GM12801 (cell line): ENCODE measurements at regions not wholly inside any gene's neighbourhood (a gene's known extent, or its start where the extent isn't known, plus 50 kb on each side); places are given as distances from the start of the nearest gene placed in this dataset.

Experiments
- TF ChIP-seq, protein P1 (sequence below): IDR thresholded peaks from one replicate; pipeline ENCODE4 v1.5.1; 2011; ENCODE audit warnings: control low read depth; ENCODE audit not compliant: insufficient read length; ENCODE audit errors: extremely low read depth

DNA sequence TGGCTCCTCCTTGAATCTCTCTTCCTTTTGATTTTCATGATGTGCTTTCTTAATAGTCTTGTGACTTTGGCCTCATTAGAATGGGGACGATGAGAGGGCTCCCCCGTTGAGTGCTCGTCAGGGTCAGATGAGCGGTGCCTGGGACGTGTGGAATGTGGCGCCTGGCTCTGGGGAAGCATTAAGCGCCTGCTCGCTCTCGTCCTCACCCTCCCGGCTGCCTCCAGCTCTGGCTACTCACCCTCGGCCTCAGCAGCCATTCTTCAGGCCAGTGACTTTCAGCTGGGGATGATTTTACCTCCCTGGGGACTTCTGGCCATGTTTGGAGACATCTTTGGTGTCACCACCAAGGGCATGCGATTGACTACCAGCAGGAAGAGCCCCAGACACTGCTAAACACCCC is 69.7 kb downstream of the RPS6KA4 start:
- TF ChIP-seq, protein P1, sequence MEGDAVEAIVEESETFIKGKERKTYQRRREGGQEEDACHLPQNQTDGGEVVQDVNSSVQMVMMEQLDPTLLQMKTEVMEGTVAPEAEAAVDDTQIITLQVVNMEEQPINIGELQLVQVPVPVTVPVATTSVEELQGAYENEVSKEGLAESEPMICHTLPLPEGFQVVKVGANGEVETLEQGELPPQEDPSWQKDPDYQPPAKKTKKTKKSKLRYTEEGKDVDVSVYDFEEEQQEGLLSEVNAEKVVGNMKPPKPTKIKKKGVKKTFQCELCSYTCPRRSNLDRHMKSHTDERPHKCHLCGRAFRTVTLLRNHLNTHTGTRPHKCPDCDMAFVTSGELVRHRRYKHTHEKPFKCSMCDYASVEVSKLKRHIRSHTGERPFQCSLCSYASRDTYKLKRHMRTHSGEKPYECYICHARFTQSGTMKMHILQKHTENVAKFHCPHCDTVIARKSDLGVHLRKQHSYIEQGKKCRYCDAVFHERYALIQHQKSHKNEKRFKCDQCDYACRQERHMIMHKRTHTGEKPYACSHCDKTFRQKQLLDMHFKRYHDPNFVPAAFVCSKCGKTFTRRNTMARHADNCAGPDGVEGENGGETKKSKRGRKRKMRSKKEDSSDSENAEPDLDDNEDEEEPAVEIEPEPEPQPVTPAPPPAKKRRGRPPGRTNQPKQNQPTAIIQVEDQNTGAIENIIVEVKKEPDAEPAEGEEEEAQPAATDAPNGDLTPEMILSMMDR = no peak

DNA sequence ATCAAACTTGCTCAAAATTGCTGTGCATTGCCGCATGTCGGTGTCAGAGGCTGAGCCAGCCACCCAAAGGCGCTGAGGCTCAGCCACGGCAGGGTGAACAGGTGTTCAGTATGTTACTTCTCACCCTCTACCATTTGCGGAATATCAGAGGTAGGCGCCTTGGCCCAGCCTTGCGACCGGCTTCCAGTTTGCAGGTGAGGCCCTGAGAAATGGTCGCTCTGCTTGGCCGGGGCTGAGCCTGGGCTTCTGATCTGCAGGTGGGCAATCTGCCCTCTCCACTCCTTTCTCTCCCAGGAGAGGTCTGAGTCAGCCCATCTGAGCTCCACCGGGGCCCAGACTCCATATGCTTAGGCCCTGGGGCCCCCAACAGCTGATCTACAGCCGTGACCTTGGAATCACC is 71.0 kb downstream of the RPS6KA4 start:
- TF ChIP-seq, protein P1 = no peak

DNA sequence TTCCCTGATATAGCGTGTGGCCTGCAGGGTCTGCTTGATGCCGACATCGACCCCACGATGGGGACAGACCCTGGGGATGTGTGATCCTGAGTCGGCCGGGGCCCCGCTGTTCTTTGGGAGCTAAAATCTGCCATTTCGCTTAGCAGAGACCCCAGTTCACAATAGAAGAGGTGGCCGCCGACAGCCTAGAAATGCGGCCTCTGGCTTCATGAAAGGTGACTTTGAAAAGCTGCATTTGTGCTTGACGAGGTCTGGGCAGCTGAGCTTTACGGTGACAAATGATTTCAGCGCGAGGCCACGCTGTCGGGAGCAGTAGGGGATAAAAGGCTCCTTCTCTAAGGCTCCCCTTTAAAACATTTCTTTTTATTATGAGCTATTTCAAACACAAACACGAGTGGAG is 71.7 kb downstream of the RPS6KA4 start:
- TF ChIP-seq, protein P1 = no peak

DNA sequence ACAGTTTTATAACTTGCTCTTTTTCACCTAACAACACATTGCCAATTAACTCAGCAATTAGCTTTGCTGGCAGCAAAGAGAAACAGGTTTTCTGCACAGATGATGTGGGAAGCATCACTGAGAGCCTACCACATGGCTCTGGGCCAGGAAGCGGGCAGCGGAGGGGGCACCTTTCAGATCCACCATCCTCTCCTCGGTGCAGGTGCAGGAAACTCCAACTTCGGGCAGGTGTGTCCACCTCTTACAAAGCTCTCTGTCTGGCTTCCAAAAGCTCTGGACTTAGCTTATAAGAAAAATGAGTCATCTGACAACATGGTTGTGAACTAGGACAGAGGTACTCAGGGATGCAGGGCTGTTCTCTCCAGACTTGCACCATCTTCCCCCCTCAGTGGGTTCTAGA is 77.0 kb downstream of the RPS6KA4 start:
- TF ChIP-seq, protein P1 = no peak

DNA sequence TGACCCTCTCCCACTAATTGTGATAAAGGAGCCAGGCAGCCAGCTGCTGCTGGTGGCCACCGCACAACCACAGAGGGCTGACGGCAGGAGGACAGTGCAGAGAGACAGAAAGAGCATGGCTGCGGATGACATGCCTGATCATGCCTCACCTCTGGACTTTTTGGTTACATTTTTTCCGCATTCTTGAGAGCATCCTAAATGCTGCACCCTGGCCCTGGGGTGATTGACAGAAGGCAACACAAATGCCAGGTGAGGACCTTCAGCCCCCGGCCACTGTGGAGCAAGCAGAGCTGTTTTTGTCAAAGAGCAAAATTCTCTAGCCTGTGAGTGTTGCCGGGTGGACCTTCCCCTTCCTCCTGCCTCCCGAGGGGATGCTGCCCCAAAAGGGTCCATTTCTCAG is 78.5 kb downstream of the RPS6KA4 start:
- TF ChIP-seq, protein P1 = no peak

DNA sequence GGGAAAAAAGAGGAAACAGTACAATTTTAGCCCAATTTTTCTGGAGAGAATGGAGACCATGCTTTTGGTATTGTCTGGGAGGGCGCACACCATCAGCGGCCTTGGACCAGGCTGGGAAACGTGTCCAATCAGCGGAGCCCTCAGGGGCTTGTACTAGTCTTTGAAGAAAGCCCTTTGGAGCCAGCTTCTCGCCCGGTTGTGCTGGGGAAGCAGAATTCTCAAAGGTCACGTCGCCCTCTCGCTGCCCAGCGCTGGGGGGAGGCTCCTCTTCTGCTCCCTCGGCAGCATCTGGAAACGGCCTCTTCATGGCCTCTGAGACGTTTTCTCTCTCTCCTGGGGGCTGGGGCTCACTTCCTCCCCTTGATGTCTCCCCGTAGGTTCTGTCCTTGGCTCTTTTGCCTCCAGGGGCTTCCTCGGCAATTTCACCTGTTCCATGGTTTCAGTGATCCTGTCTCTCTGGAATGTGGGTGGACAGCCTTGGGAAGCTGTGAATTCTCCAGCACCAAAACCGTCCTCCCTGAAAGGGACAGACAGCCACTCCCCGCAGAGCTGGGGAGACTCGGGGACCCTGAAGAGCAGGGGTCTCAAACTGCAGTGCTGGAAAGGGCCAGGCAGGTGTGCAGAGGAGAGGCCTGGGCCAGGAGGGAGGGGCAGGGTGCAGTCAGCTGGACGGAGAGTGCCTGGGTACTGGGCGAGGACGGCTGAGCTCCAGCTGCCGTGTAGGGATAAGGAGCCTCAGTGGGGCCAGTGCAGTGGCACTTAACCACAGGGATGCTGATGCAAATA is 80.2 kb downstream of the RPS6KA4 start:
- TF ChIP-seq, protein P1 = no peak

DNA sequence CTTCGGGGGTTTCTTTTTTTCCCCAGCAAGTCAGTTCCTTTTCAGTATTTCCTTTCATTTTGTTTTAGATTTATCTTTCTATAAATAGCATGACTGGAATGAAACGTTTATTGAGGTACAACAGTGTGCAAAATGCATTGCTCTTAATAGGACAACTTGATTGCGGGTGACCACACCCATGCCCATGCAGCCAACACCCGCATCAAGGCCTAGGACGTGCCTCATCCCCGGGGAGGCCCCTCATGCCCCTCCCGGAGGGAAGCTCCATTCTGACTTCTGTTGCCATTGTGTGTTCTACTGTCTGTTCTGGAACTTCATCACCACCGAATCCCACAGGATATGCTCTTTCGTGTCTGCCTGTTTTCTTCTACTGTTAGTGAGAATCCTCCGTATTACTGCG is 82.2 kb downstream of the RPS6KA4 start:
- TF ChIP-seq, protein P1 = no peak

DNA sequence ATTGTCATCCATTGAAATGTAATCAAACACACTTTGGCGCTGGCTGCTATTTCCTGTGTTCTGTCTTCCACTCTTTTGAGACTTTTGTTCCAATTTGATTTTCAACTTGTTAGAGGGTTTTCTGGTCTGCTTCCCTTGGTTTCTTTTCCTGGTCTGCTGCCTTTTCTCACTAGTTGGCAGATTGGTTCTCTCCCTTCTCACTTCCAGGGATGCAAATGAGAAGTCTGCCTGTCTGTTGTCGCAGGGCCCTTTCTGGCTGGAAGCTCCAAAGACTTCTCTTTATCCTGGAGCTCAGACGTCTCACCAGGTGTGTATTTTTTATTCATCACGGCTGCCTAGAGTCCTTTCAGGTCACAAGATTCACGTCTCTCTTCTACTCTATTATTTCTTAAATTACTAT is 84.0 kb downstream of the RPS6KA4 start:
- TF ChIP-seq, protein P1 = no peak
